Superior temporal gyrus (tissue), 1 donor: ENCODE measurements at regions not wholly inside any gene's neighbourhood (a gene's known extent, or its start where the extent isn't known, plus 50 kb on each side); places are given as distances from the start of the nearest gene placed in this dataset.

Source experiments
- DNase-seq: peaks from one replicate; pipeline ENCODE4 v3.0.0-alpha.2; 2016; ENCODE audit errors: extremely low spot score

- no peak for DNase-seq
Observed at GRCh38 chr5:125377141-125377540, 630.7 kb upstream of the ZNF608 start.

DNA sequence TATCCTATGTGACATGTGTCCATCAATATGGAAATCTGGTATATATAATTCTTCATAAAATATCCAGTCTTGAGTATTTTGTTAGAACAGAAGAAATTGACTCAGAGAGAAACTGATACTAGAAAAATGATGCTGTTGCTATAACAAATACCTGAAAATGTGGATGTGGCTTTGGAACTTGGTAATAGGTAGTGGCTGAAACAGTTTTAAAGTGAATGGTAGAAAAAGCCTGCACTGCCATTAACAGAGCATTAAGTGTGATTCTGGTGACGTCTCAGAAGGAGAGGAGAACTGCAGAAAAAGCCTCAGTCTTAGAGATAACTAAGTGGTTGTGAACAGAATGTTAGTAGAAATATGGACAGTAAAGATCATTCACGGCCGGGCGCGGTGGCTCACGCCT lies 634.9 kb upstream of the ZNF608 start:
- DNase-seq: no peak

- no peak for DNase-seq
Observed at GRCh38 chr5:125384071-125384470, 637.6 kb upstream of the ZNF608 start.

GRCh38 chr5:125390326-125390725 lies 643.9 kb upstream of the ZNF608 start:
- DNase-seq: no peak

DNA sequence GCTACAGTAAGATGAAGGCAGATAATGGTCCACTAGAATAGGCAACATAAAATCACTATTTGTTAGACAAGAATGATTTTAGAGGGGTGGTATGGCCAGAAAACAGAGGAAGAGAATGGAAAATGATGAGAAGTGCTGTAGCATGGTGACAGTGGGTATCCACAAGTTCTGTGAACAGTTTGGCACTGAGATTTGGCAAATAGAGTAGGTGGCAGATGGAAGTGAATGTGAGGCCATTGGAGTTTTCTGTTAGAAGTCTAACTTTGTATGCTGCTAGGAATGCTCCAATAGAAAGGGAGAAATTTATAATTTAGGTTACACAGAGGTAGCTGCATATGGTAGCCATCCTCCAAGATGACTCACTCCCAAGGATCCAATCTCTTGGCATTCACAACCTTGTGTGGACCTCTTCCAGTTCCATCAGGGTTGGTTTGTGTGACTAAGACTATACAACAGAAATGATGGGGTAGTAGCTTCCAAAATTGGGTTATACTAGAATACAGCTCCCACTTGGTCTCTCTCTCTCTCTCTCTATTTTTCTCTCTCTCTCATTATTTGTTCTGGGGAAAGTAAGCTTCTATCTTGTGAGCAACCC lies 646.9 kb upstream of the ZNF608 start:
- DNase-seq: no peak

GRCh38 chr5:125394661-125395280 lies 648.3 kb upstream of the ZNF608 start:
- no peak for DNase-seq

- no peak for DNase-seq
Observed at GRCh38 chr5:125396462-125396861, 650.0 kb upstream of the ZNF608 start.

DNA sequence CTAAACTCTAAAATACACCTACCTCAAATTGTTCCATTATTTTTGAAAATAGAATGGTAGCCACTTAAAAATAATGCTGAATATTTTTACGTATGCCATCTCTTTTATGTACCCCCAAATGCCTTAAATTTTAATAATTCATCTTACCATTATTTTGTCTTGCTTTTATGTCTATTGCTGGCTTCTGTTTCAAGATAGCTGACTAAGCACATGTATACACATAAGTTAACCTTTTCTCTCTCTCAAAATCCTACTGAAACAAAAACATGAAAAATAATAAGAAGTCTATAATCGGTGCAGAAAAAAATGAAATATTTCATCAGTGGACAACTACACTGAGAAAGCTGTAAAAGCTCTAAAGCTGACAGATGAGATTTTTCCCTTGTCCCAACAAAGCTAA lies 652.0 kb upstream of the ZNF608 start:
- no peak for DNase-seq

GRCh38 chr5:125399885-125400284 lies 653.4 kb upstream of the ZNF608 start:
- no peak for DNase-seq

- DNase-seq: no peak
Observed at GRCh38 chr5:125401724-125402622, 655.5 kb upstream of the ZNF608 start.

DNA sequence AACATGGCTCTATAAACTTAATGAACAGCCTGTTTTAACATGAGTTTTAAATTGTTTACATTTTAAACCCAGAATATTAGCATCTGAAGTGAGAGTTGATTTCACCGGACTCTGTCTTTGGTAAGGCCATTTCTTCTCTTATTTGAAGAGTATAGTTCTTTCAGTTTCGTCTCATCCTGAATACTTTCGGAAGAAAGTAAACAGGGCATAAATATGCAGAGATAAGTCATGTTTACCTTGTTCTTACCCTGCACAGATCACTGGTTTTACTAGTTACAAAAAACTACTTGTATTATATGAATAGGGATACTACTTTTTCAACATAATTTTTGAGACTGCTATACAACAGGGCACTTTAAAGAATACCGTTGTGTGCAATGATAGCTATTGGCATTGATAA lies 656.3 kb upstream of the ZNF608 start:
- DNase-seq: no peak

GRCh38 chr5:125404056-125404455 lies 657.6 kb upstream of the ZNF608 start:
- no peak for DNase-seq

- DNase-seq: peak; percentile 54
Observed at GRCh38 chr5:125408448-125409233, 662.2 kb upstream of the ZNF608 start.

GRCh38 chr5:125409234-125409860 lies 662.9 kb upstream of the ZNF608 start:
- DNase-seq: peak; percentile 56

GRCh38 chr5:125409861-125410536 lies 663.6 kb upstream of the ZNF608 start:
- peak; percentile 77 for DNase-seq

- DNase-seq: peak; percentile 83
Observed at GRCh38 chr5:125410537-125411070, 664.2 kb upstream of the ZNF608 start.

DNA sequence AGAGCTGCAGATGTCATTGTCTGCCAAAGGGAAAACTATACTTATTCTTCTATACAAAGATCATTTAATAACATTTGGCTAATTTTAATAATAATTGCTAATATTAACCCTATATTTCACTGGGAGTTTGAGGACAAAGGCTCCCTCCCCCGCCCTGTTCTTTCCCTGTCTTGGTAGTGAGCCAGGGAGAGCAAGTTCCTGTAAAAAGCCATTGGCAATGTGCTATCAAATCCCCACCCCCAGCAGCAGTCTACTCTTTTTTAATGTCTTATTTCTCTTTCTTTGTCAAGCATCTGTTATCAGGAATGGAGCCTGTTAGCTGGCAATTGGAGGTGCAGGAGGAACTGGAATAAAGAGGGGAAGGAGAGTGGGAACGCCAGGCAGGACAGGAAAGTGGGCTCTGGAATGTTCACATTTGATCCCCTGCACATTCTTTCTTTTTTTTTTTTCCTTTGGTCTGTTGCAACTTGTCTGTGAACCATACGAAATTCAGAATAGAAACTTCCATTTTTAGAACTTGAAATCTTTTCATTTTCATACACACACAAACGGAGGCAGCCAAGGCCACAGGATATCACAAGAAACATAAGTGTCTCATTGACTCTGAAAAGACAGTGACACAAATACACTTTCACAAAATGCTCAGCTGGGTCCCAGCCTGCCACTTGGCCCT lies 664.8 kb upstream of the ZNF608 start:
- peak; percentile 84 for DNase-seq

DNA sequence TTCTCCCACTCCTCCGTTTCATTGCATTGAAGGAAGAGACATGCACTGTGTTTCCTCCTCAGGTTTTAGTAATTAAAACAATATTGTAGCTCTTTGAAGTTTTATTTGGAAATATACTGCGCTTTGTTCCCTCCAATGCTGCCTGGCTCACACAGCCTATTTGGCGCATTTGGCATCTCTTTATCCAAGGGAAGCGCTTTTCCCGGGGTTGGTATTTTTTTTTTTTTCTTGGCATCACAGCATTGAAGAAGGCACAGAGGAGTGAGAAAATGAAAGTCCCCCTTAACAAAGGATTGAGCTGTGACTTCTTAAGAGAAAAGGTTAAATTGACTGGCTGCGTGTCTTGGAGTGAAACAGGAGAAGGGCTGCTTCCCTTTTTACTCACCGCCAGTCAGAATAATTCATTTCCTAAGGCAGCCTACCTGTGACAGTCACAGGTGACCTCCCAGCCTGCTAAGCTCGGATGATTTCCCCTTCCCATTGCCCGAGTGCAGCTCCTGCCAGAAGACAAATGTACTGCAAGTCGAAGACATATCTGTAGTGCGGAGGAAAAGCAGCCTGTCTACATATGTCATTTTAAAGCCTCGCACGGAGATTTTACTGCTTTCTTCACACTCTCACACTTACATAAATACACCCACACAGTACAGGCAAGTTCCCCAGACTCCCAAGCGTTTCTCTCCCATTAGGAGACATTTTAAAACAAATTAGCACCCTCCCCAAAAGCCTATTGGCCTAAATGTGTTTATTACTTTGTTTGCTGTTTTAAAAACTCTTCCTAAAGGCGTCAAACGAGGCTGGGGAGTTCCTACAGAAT lies 665.5 kb upstream of the ZNF608 start:
- DNase-seq: peak; percentile 85
